ENCODE measurements at regions not wholly inside any gene's neighbourhood (a gene's known extent, or its start where the extent isn't known, plus 50 kb on each side); places are given as distances from the start of the nearest gene placed in this dataset.
"Not testable (repeated sequence)": the region's sequence is repeated elsewhere in the genome, so short reads cannot be mapped to it uniquely, and the experiment has no call there.

DNA sequence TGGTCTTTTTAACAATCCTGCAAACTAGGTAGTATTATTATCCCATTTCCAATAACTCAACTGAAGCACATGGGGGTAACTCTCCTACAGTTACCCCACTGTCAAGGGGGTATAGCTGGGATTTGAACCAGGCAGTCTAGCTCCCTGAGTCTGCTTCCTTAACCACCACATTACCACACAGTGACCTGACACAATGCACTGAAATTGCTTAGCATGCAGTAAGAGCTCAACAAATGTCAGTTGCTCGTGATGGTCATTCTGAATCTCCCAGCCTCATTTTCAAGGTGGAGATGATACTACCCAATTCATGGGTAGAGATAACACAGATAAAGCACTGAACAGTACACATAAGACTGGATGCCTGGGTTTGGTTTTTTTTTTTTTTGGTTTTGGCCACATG is 193.2 kb upstream of the MYLIP start:
- TF ChIP-seq, protein P1, sequence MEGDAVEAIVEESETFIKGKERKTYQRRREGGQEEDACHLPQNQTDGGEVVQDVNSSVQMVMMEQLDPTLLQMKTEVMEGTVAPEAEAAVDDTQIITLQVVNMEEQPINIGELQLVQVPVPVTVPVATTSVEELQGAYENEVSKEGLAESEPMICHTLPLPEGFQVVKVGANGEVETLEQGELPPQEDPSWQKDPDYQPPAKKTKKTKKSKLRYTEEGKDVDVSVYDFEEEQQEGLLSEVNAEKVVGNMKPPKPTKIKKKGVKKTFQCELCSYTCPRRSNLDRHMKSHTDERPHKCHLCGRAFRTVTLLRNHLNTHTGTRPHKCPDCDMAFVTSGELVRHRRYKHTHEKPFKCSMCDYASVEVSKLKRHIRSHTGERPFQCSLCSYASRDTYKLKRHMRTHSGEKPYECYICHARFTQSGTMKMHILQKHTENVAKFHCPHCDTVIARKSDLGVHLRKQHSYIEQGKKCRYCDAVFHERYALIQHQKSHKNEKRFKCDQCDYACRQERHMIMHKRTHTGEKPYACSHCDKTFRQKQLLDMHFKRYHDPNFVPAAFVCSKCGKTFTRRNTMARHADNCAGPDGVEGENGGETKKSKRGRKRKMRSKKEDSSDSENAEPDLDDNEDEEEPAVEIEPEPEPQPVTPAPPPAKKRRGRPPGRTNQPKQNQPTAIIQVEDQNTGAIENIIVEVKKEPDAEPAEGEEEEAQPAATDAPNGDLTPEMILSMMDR (IDR thresholded peaks at IDR 0.05; ENCODE audit: insufficient read depth, low read depth, low read length) = no peak
- ChIA-PET POLR2A (no interaction called here), CTCF (no interaction called here)
- Histone ChIP-seq H3K27me3 (ENCODE audit: control insufficient read depth, insufficient read depth, low read length) (no peaks in the 10 kb centered on the region), H3K36me3 (ENCODE audit: control insufficient read depth, insufficient read depth, low read length) (no peaks in the 10 kb centered on the region), H3K4me3 (ENCODE audit: low read depth, low read length) (no peak overlapping the region)
- no peak for DNase-seq (ENCODE audit: low read depth)

DNA sequence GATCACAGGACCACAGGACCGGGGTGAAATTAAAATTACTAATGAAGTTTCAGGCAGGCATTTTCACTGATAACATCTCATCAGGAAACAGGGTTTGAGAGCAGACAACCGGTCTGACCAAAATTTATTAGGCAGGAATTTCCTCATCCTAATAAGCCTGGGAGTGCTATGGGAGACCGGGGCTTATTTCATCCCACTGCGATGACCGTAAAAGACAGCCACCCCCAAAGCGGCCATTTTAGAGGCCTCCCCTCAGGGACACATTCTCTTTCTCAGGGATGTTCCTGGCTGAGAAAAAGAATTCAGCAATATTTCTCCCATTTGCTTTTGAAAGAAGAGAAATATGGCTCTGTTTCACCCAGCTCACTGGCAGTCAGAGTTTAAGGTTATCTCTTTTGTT is 197.2 kb upstream of the MYLIP start:
- POLR2A ChIA-PET; CTCF ChIA-PET; H3K27me3 ChIP-seq (ENCODE audit: control insufficient read depth, insufficient read depth, low read length): not testable (repeated sequence)

DNA sequence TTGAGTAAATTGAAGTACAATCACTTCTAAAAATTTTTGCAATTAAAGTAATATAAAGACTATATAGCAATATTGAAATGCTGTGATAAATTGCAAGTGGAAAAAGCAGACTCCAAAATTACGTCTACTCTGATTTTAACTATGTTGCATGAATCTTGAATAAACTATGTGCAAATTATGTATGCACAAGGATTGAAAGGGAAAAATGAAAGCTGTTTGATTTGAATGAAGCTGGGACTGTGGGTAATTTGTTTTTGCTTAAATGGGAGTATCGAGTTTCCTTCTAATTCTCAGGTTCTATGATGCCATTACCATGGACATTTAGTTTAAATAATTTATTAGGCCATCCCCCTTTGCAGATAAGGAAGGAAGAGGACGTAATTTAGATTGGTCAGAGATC is 198.7 kb upstream of the MYLIP start:
- Histone ChIP-seq H3K36me3 (ENCODE audit: control insufficient read depth, insufficient read depth, low read length) (no peaks in the 10 kb centered on the region), H3K4me3 (ENCODE audit: low read depth, low read length) (no peak overlapping the region), H3K27me3 (ENCODE audit: control insufficient read depth, insufficient read depth, low read length) (no peaks in the 10 kb centered on the region)
- no peak for DNase-seq (ENCODE audit: low read depth)
- TF ChIP-seq, protein P1 (IDR thresholded peaks at IDR 0.05; ENCODE audit: insufficient read depth, low read depth, low read length) = no peak
- ChIA-PET POLR2A (no interaction called here), CTCF (no interaction called here)

More for the DNA sequence above, 197.2 kb upstream of the MYLIP start:
- DNase-seq (ENCODE audit: low read depth); H3K36me3 ChIP-seq (ENCODE audit: control insufficient read depth, insufficient read depth, low read length); H3K4me3 ChIP-seq (ENCODE audit: low read depth, low read length): not testable (repeated sequence)

DNA sequence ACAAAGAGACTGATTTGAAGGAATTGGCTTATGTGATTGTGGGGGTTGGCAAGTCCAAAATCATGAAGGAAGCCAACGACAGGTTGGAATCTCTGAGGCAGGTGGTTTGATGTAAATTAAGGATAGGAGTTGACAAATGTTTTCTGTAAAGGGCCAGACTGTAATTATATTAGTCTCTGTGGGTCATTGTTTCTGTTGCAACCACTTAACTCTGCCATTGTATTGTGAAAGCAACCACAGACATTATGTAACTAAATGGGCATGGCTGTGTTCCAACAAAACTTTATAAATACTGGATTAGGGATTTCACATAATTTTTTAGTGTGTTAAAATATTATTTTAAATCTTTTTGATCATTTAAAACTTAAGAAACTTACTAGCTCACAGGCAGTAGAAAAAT is 199.2 kb upstream of the MYLIP start:
- ChIA-PET CTCF (no interaction called here), POLR2A (no interaction called here)
- Histone ChIP-seq H3K36me3 (ENCODE audit: control insufficient read depth, insufficient read depth, low read length) (no peaks in the 10 kb centered on the region), H3K4me3 (ENCODE audit: low read depth, low read length) (no peak overlapping the region), H3K27me3 (ENCODE audit: control insufficient read depth, insufficient read depth, low read length) (no peaks in the 10 kb centered on the region)
- TF ChIP-seq, protein P1 (IDR thresholded peaks at IDR 0.05; ENCODE audit: insufficient read depth, low read depth, low read length) = no peak
- DNase-seq (ENCODE audit: low read depth) = no peak

DNA sequence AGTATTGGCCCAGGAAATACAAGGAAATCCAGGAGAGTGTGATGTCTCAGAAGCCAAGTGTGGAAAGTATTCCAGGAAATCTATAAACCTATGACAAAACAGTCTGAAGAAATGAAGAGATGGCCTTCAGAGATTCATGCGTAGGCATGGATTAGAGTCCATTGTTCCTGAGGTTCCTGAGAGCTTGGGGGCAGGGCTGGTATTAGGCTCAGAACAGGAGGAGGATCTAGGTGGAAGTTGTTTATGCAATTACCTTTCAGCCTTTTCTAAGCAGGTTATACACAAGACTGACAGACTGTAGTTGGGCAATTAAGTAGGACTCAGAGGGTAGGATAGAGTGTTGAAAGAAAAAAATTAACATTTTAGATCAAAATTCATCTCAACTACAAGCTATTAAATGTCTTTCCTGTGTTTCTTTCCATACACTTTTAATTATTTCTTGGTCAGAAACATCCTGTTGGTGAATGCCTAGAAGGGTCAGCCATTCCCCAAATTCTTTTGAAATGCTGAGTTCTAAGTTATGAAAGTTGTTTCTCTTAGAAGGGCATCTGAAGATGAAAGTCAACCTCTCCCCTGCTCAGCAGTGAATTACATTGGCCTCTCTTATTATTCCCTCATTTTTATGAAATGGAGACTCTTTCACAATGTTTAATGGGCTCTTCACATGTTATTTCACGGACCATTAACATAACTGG is 201.2 kb upstream of the MYLIP start:
- no peaks in the 10 kb centered on the region for H3K36me3 ChIP-seq (ENCODE audit: control insufficient read depth, insufficient read depth, low read length)
- ChIA-PET CTCF (no interaction called here), POLR2A (no interaction called here)
- H3K27me3 ChIP-seq (ENCODE audit: control insufficient read depth, insufficient read depth, low read length) = no peaks in the 10 kb centered on the region
- peak; percentile 59 for DNase-seq (ENCODE audit: low read depth)
- TF ChIP-seq, protein P1 (IDR thresholded peaks at IDR 0.05; ENCODE audit: insufficient read depth, low read depth, low read length) = no peak
- no peak overlapping the region for H3K4me3 ChIP-seq (ENCODE audit: low read depth, low read length)

DNA sequence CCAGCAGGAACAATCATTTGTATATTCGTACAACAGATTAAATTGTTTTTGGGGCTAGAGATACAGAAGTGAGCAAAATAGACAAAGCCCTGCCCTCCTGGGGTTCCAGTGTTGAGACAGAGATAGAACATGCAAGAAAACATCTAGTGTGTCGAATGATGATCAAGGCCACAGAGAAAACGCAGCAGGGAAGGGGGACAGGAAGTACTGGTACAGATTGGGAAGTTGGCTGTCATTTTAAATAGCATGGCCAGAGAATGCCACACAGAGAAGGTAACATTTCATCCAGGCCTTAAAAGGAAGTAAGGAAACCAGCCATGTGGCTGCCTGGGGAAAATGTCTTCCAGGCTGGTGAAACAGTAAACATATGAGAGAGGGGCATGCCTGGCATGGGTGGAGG is 202.6 kb upstream of the MYLIP start:
- H3K4me3 ChIP-seq (ENCODE audit: low read depth, low read length) = no peak overlapping the region
- ChIA-PET POLR2A (no interaction called here), CTCF (no interaction called here)
- H3K36me3 ChIP-seq (ENCODE audit: control insufficient read depth, insufficient read depth, low read length) = no peaks in the 10 kb centered on the region
- no peaks in the 10 kb centered on the region for H3K27me3 ChIP-seq (ENCODE audit: control insufficient read depth, insufficient read depth, low read length)
- DNase-seq (ENCODE audit: low read depth) = no peak
- TF ChIP-seq, protein P1 (IDR thresholded peaks at IDR 0.05; ENCODE audit: insufficient read depth, low read depth, low read length) = no peak
